ENCODE measurements at regions not wholly inside any gene's neighbourhood (a gene's known extent, or its start where the extent isn't known, plus 50 kb on each side); places are given as distances from the start of the nearest gene placed in this dataset.
"Not testable (repeated sequence)": the region's sequence is repeated elsewhere in the genome, so short reads cannot be mapped to it uniquely, and the experiment has no call there.

DNA sequence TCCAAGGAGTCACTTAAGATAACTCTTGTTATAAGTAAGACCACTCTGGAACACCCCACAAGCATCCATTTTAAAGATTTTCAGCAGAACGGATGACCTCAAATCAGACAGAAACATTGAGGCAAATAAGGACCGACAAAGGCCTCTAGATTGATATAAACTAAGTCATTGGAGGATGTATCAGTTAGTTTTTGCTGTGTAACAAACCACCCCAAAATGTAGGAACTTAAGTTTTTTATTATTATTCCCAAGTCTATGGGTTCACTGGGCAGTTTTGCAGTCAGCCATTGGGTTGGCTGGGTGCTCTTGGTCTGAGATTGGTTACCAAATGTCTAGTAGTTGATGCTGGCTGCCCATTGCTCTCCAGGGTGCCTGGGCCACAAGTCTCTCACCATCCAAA is 311.8 kb downstream of the SIPA1L2 start:
- ChIA-PET POLR2A (ENCODE audit: unreplicated experiment) (no interaction called here), CTCF (no interaction called here)
- peaks cover 16% of the 10 kb centered on the region for H3K4me1 ChIP-seq (ENCODE audit: insufficient read depth, low read length)
- no peaks in the 10 kb centered on the region for H3K36me3 ChIP-seq (ENCODE audit: low read depth, low read length)
- no peak overlapping the region for H3K4me3 ChIP-seq (ENCODE audit: low read length)
- H3K79me2 ChIP-seq (ENCODE audit: low read length) = no peaks in the 10 kb centered on the region
- no peak for ATAC-seq
- H3K9ac ChIP-seq (ENCODE audit: low read length) = no peak overlapping the region
- TF ChIP-seq, protein P1, sequence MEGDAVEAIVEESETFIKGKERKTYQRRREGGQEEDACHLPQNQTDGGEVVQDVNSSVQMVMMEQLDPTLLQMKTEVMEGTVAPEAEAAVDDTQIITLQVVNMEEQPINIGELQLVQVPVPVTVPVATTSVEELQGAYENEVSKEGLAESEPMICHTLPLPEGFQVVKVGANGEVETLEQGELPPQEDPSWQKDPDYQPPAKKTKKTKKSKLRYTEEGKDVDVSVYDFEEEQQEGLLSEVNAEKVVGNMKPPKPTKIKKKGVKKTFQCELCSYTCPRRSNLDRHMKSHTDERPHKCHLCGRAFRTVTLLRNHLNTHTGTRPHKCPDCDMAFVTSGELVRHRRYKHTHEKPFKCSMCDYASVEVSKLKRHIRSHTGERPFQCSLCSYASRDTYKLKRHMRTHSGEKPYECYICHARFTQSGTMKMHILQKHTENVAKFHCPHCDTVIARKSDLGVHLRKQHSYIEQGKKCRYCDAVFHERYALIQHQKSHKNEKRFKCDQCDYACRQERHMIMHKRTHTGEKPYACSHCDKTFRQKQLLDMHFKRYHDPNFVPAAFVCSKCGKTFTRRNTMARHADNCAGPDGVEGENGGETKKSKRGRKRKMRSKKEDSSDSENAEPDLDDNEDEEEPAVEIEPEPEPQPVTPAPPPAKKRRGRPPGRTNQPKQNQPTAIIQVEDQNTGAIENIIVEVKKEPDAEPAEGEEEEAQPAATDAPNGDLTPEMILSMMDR (conservative IDR thresholded peaks at IDR 0.05; ENCODE audit: low read depth, low read length) = no peak
- TF ChIP-seq EZH2 (IDR thresholded peaks at IDR 0.05; ENCODE audit: low read length, unreplicated experiment) (no peak), EZH2phosphoT487 (IDR thresholded peaks at IDR 0.05; ENCODE audit: borderline replicate concordance, low read length) (no peak)
- no peaks in the 10 kb centered on the region for H3F3A ChIP-seq (ENCODE audit: low read length, unreplicated experiment)
- no peak overlapping the region for H3K27ac ChIP-seq (ENCODE audit: low read length)
- H3K27me3 ChIP-seq (ENCODE audit: low read length) = no peaks in the 10 kb centered on the region
- no peak overlapping the region for H2AFZ ChIP-seq (ENCODE audit: low read length)
- H3K4me2 ChIP-seq (ENCODE audit: low read length) = no peak overlapping the region
- no peaks in the 10 kb centered on the region for H3K9me2 ChIP-seq (replicated peaks; ENCODE audit: low read length)
- no peaks in the 10 kb centered on the region for H3K9me3 ChIP-seq (ENCODE audit: low read length)
- intact Hi-C loops (cut with micrococcal nuclease) = no loop called here
- no peaks in the 10 kb centered on the region for H4K20me1 ChIP-seq (ENCODE audit: low read length)
- BruUV-seq (replicated peaks) = no TSS peak
- no peak for DNase-seq

GRCh38 chr1:232317350-232317749 is 312.6 kb downstream of the SIPA1L2 start:
- Histone ChIP-seq H3K27ac (ENCODE audit: low read length) (no peak overlapping the region), H3K27me3 (ENCODE audit: low read length) (no peaks in the 10 kb centered on the region), H3K9me2 (replicated peaks; ENCODE audit: low read length) (no peaks in the 10 kb centered on the region), H3K79me2 (ENCODE audit: low read length) (no peaks in the 10 kb centered on the region), H3K4me1 (ENCODE audit: insufficient read depth, low read length) (peaks cover 12% of the 10 kb centered on the region), H3K4me3 (ENCODE audit: low read length) (no peak overlapping the region), H3K9ac (ENCODE audit: low read length) (no peak overlapping the region), H2AFZ (ENCODE audit: low read length) (no peak overlapping the region), H3K9me3 (ENCODE audit: low read length) (no peaks in the 10 kb centered on the region), H3F3A (ENCODE audit: low read length, unreplicated experiment) (no peaks in the 10 kb centered on the region), H3K36me3 (ENCODE audit: low read depth, low read length) (no peaks in the 10 kb centered on the region), H3K4me2 (ENCODE audit: low read length) (no peak overlapping the region), H4K20me1 (ENCODE audit: low read length) (no peaks in the 10 kb centered on the region)
- intact Hi-C loops (cut with micrococcal nuclease) = no loop called here
- DNase-seq (no peak), ATAC-seq (no peak)
- ChIA-PET POLR2A (ENCODE audit: unreplicated experiment) (no interaction called here), CTCF (no interaction called here)
- TF ChIP-seq EZH2 (IDR thresholded peaks at IDR 0.05; ENCODE audit: low read length, unreplicated experiment) = no peak
- TF ChIP-seq, protein P1 (conservative IDR thresholded peaks at IDR 0.05; ENCODE audit: low read depth, low read length) = no peak
- no peak for TF ChIP-seq EZH2phosphoT487 (IDR thresholded peaks at IDR 0.05; ENCODE audit: borderline replicate concordance, low read length)
- BruUV-seq (replicated peaks) = no TSS peak

GRCh38 chr1:232316864-232317263 is 313.1 kb downstream of the SIPA1L2 start:
- ATAC-seq = no peak
- ChIA-PET CTCF (no interaction called here), POLR2A (ENCODE audit: unreplicated experiment) (no interaction called here)
- Histone ChIP-seq H3K9me3 (ENCODE audit: low read length) (no peaks in the 10 kb centered on the region), H4K20me1 (ENCODE audit: low read length) (no peaks in the 10 kb centered on the region), H3K27me3 (ENCODE audit: low read length) (no peaks in the 10 kb centered on the region), H3K4me2 (ENCODE audit: low read length) (no peak overlapping the region), H3K36me3 (ENCODE audit: low read depth, low read length) (no peaks in the 10 kb centered on the region), H2AFZ (ENCODE audit: low read length) (no peak overlapping the region), H3K79me2 (ENCODE audit: low read length) (no peaks in the 10 kb centered on the region), H3K4me3 (ENCODE audit: low read length) (no peak overlapping the region), H3K9ac (ENCODE audit: low read length) (no peak overlapping the region), H3K4me1 (ENCODE audit: insufficient read depth, low read length) (peaks cover 7% of the 10 kb centered on the region; the same call in 1 of the 2 replicates), H3K27ac (ENCODE audit: low read length) (no peak overlapping the region), H3K9me2 (replicated peaks; ENCODE audit: low read length) (no peaks in the 10 kb centered on the region), H3F3A (ENCODE audit: low read length, unreplicated experiment) (no peaks in the 10 kb centered on the region)
- no TSS peak for BruUV-seq (replicated peaks)
- intact Hi-C loops (cut with micrococcal nuclease) = no loop called here
- peak; percentile 55 for DNase-seq
- TF ChIP-seq, protein P1 (conservative IDR thresholded peaks at IDR 0.05; ENCODE audit: low read depth, low read length) = no peak

DNA sequence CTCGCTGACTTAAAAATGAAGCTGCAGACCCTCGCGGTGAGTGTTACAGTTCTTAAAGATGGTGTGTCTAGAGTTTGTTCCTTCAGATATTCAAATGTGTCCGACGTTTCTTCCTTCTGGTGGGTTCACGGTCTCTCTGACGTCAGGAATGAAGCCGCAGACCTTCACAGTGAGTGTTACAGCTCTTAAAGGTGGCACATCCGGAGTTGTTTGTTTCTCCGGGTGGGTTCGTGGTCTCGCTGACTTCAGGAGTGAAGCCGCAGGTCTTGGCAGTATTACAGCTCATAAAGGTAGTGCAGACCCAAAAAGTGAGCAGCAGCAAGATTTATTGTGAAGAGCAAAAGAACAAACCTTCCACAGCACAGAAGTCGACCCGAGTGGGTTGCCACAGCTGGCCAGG is 316.1 kb downstream of the SIPA1L2 start:
- DNase-seq; H3K4me3 ChIP-seq (ENCODE audit: low read length); H3K4me1 ChIP-seq (ENCODE audit: insufficient read depth, low read length); H3K9me3 ChIP-seq (ENCODE audit: low read length); H3K9ac ChIP-seq (ENCODE audit: low read length); H3K79me2 ChIP-seq (ENCODE audit: low read length); H3K4me2 ChIP-seq (ENCODE audit: low read length); H2AFZ ChIP-seq (ENCODE audit: low read length); CTCF ChIA-PET; BruUV-seq (replicated peaks); H3K27me3 ChIP-seq (ENCODE audit: low read length); POLR2A ChIA-PET (ENCODE audit: unreplicated experiment); intact Hi-C loops (cut with micrococcal nuclease); H3K27ac ChIP-seq (ENCODE audit: low read length); ATAC-seq; H3K9me2 ChIP-seq (replicated peaks; ENCODE audit: low read length); H3F3A ChIP-seq (ENCODE audit: low read length, unreplicated experiment); H3K36me3 ChIP-seq (ENCODE audit: low read depth, low read length); H4K20me1 ChIP-seq (ENCODE audit: low read length): not testable (repeated sequence)

Data from PC-3 (cell line).